HCT116 (cell line): ENCODE measurements at regions not wholly inside any gene's neighbourhood (a gene's known extent, or its start where the extent isn't known, plus 50 kb on each side); places are given as distances from the start of the nearest gene placed in this dataset.

ENCODE experiments used
- ATAC-seq: fragments of 200-7000 bp; cut with Tn5 transposase; 2 replicates; pipeline ENCODE4 v1.9.1; 2020; ENCODE audit warnings: mild to moderate bottlenecking, moderate library complexity
- BruUV-seq: library from RNA; stranded (reverse); fragments of 400-500 nt; replicated peaks from 2 replicates; lab custom pipeline; 2021; lab: Mats Ljungman, UMichigan
- CTCF ChIA-PET: fragments of 300-600 bp; sonication (Branson Sonifier 250); formaldehyde crosslinking; loops from one replicate; lab custom pipeline; 2021; ENCODE audit warnings: antibody characterized with exemption; lab: Charles Lee
- POLR2A ChIA-PET: fragments of 300-600, 350-600 bp; sonication (Branson Sonifier 250); formaldehyde crosslinking; loops from one replicate; lab custom pipeline; 2021; ENCODE audit warnings: antibody characterized with exemption; lab: Charles Lee
- RAD21 ChIA-PET, 2 experiments: fragments of 300-600 bp; sonication (Branson Sonifier 250); formaldehyde crosslinking; loops; one replicate each; lab custom pipeline; 2023; ENCODE audit warnings: low total read pairs in 2 of 2; ENCODE audit not compliant: uncharacterized antibody in 2 of 2, unreplicated experiment in 2 of 2, low non-redundant PET in 1 of 2; lab: Charles Lee
- DNase-seq: peaks from one replicate; pipeline ENCODE4 v3.0.0-alpha.2; 2010; ENCODE audit warnings: low read depth, low spot score
- H2AFZ ChIP-seq: fragments of 200-600 bp; shearing (Covaris generic), sonication (generic); 2 replicates; pipeline ENCODE4 v1.6.1; 2017; ENCODE audit warnings: low read depth, mixed run types, mixed read lengths, antibody characterized with exemption, low read length; ENCODE audit not compliant: poor library complexity, severe bottlenecking
- H3K27ac ChIP-seq: 2 replicates; pipeline ENCODE4 v1.5.1; 2012; ENCODE audit warnings: low read depth, low read length
- H3K27me3 ChIP-seq: fragments of 200-600 bp; sonication (generic); 2 replicates; pipeline ENCODE4 v1.6.1; 2016; ENCODE audit warnings: mixed run types, low read length, mixed read lengths; ENCODE audit not compliant: insufficient read depth
- H3K36me3 ChIP-seq, 2 experiments: fragments of 200-500 bp in 1 of 2; fragments of 200-600 bp in 1 of 2; sonication (Bioruptor generic) in 1 of 2; sonication (generic) in 1 of 2; 2 replicates each; pipeline versions ENCODE4 v1.5.1 to v1.6.1; 2014 to 2016; ENCODE audit warnings: low read length in 2 of 2, inconsistent platforms in 1 of 2, mixed read lengths in 1 of 2, mixed run types in 1 of 2; ENCODE audit not compliant: insufficient read depth in 2 of 2, control insufficient read depth in 1 of 2
- H3K4me1 ChIP-seq, 2 experiments: fragments of 200-600 bp in 1 of 2; sonication (generic) in 1 of 2; 2 replicates each; pipeline versions ENCODE4 v1.5.1 to v1.6.1; 2012 to 2017; ENCODE audit warnings: low read length in 2 of 2, inconsistent platforms in 1 of 2, mild to moderate bottlenecking in 1 of 2, mixed read lengths in 1 of 2, mixed run types in 1 of 2, moderate library complexity in 1 of 2; ENCODE audit not compliant: insufficient read depth in 2 of 2, control insufficient read depth in 1 of 2
- H3K4me2 ChIP-seq: fragments of 200-600 bp; sonication (generic); 2 replicates; pipeline ENCODE4 v1.6.1; 2017; ENCODE audit warnings: mixed run types, low read length, mixed read lengths
- H3K4me3 ChIP-seq, 2 experiments: fragments of 200-600 bp in 1 of 2; sonication (generic) in 1 of 2; replicated peaks in 1 of 2; 2 replicates each; pipeline ENCODE4 v1.5.1; 2011 to 2016; ENCODE audit warnings: low read length in 2 of 2, control low read depth in 1 of 2, low read depth in 1 of 2, mild to moderate bottlenecking in 1 of 2, mixed read lengths in 1 of 2, mixed run types in 1 of 2
- H3K79me2 ChIP-seq: fragments of 200-600 bp; sonication (generic); 2 replicates; pipeline ENCODE4 v1.6.1; 2017; ENCODE audit warnings: mild to moderate bottlenecking, mixed run types, low read length, moderate library complexity, mixed read lengths; ENCODE audit not compliant: insufficient read depth
- H3K9ac ChIP-seq: fragments of 200-600 bp; sonication (generic); 2 replicates; pipeline ENCODE4 v1.6.1; 2016; ENCODE audit warnings: low read length, mixed read lengths
- H3K9me2 ChIP-seq: fragments of 200-600 bp; sonication (generic), shearing (Covaris generic); 2 replicates; pipeline ENCODE4 v1.6.1; 2017; ENCODE audit warnings: mixed run types, mild to moderate bottlenecking, moderate library complexity; ENCODE audit not compliant: insufficient read depth
- H3K9me3 ChIP-seq, 2 experiments: fragments of 200-500 bp in 1 of 2; fragments of 200-600 bp in 1 of 2; sonication (Bioruptor generic) in 1 of 2; sonication (generic) in 1 of 2; 2 replicates each; pipeline ENCODE4 v1.6.1; 2014 to 2017; ENCODE audit warnings: low read length in 2 of 2, mixed read lengths in 2 of 2, inconsistent platforms in 1 of 2, low read depth in 1 of 2, mild to moderate bottlenecking in 1 of 2, mixed run types in 1 of 2, moderate library complexity in 1 of 2; ENCODE audit not compliant: control insufficient read depth in 1 of 2, insufficient read depth in 1 of 2
- H4K20me1 ChIP-seq: fragments of 200-600 bp; sonication (generic), shearing (Covaris generic); 2 replicates; pipeline ENCODE4 v1.6.1; 2017; ENCODE audit warnings: mixed run types, mild to moderate bottlenecking, moderate library complexity; ENCODE audit not compliant: insufficient read depth
- CBX3 ChIP-seq: IDR thresholded peaks from 2 replicates; pipeline ENCODE4 v1.6.1; 2012; ENCODE audit warnings: low read depth
- CEBPB ChIP-seq: IDR thresholded peaks from 2 replicates; pipeline ENCODE4 v1.6.1; 2012; ENCODE audit warnings: low read depth
- ELF1 ChIP-seq: IDR thresholded peaks from 2 replicates; pipeline ENCODE4 v1.6.1; 2012; ENCODE audit warnings: low read depth, borderline replicate concordance
- EZH2 ChIP-seq: fragments of 200-600 bp; sonication (generic); IDR thresholded peaks from 2 replicates; pipeline ENCODE4 v1.6.1; 2017; ENCODE audit warnings: antibody characterized with exemption, mixed run types
- EZH2phosphoT487 ChIP-seq: fragments of 200-600 bp; IDR thresholded peaks from 2 replicates; pipeline ENCODE4 v1.6.1; 2018; ENCODE audit warnings: antibody characterized with exemption, borderline replicate concordance
- FOSL1 ChIP-seq: IDR thresholded peaks from 2 replicates; pipeline ENCODE4 v1.6.1; 2012; ENCODE audit warnings: low read depth
- JUND ChIP-seq: IDR thresholded peaks from 2 replicates; pipeline ENCODE4 v1.6.1; 2012
- MAX ChIP-seq: IDR thresholded peaks from 2 replicates; pipeline ENCODE4 v1.6.1; 2012
- POLR2A ChIP-seq: IDR thresholded peaks from 2 replicates; pipeline ENCODE4 v1.7.0; 2011; ENCODE audit warnings: borderline replicate concordance; ENCODE audit not compliant: insufficient read depth, insufficient read length; ENCODE audit errors: extremely low read depth
- POLR2AphosphoS5 ChIP-seq: IDR thresholded peaks from 2 replicates; pipeline ENCODE4 v1.6.1; 2011; ENCODE audit warnings: mild to moderate bottlenecking, low read depth, low read length, moderate library complexity
- RAD21 ChIP-seq: IDR thresholded peaks from 2 replicates; pipeline ENCODE4 v1.6.1; 2012; ENCODE audit warnings: low read depth, mild to moderate bottlenecking
- SIN3A ChIP-seq: IDR thresholded peaks from 2 replicates; pipeline ENCODE4 v1.6.1; 2012; ENCODE audit warnings: low read depth
- SP1 ChIP-seq: IDR thresholded peaks from 2 replicates; pipeline ENCODE4 v1.6.1; 2012; ENCODE audit warnings: low read depth
- SRF ChIP-seq: IDR thresholded peaks from 2 replicates; pipeline ENCODE4 v1.6.1; 2012; ENCODE audit warnings: low read depth
- TCF7L2 ChIP-seq: IDR thresholded peaks from 2 replicates; pipeline ENCODE4 v1.7.0; 2011; ENCODE audit warnings: borderline replicate concordance, inconsistent platforms; ENCODE audit not compliant: insufficient read depth, insufficient read length; ENCODE audit errors: extremely low read depth
- ZNF274 ChIP-seq: fragments of 200-500 bp; sonication (Bioruptor generic); IDR thresholded peaks from 2 replicates; pipeline ENCODE4 v1.6.1; 2014; ENCODE audit warnings: mild to moderate bottlenecking, low read depth, low read length, inconsistent platforms
- intact Hi-C: fragments of 100-400 bp; cut with micrococcal nuclease; formaldehyde crosslinking; loops from 2 replicates; pipeline ENCODE4 v1.10.0; 2022
- TF ChIP-seq, protein P1 (sequence below), 3 experiments: fragments of 200-600 bp in 1 of 3; sonication (generic) in 1 of 3; IDR thresholded peaks in 2 of 3; conservative IDR thresholded peaks in 1 of 3; 2 replicates each; pipeline ENCODE4 v1.5.1; 2012 to 2017; ENCODE audit warnings: low read depth in 2 of 3, low read length in 2 of 3, antibody characterized with exemption in 1 of 3, borderline replicate concordance in 1 of 3, control low read depth in 1 of 3, mild to moderate bottlenecking in 1 of 3, mixed read lengths in 1 of 3, mixed run types in 1 of 3, moderate library complexity in 1 of 3; ENCODE audit not compliant: insufficient read depth in 1 of 3
- TF ChIP-seq, protein P2 (sequence below): IDR thresholded peaks from 2 replicates; pipeline ENCODE4 v1.6.1; 2012; ENCODE audit warnings: low read depth

DNA sequence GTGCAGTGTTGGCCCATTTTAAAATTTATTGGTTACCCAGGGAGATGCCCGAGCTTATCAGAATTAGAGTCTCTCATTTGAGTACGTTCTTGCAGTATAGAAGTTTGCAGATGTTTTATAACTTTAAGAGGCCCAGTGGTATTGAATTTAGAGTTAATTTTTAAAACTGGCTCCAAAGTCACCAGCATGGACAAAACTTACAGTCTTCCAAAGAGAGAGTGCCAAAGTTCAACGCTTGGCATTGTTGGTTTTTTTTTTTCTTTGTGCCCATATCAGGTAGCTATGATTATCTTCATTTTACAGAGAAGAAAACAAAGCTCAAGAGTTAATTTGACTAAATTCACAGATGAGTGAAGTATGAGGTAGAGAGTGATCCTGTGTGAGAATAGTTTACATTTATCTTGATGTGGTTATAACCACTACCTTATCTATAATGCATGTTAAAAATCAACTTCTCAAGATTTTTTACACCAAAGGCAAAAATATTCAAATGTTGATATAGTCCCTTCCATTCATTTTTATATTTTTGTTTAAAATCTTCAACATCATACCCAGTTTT is 273.7 kb upstream of the DMRT1 start (continued):
- no peak for TF ChIP-seq POLR2AphosphoS5
- no peak for TF ChIP-seq SIN3A
- TF ChIP-seq, protein P1, sequence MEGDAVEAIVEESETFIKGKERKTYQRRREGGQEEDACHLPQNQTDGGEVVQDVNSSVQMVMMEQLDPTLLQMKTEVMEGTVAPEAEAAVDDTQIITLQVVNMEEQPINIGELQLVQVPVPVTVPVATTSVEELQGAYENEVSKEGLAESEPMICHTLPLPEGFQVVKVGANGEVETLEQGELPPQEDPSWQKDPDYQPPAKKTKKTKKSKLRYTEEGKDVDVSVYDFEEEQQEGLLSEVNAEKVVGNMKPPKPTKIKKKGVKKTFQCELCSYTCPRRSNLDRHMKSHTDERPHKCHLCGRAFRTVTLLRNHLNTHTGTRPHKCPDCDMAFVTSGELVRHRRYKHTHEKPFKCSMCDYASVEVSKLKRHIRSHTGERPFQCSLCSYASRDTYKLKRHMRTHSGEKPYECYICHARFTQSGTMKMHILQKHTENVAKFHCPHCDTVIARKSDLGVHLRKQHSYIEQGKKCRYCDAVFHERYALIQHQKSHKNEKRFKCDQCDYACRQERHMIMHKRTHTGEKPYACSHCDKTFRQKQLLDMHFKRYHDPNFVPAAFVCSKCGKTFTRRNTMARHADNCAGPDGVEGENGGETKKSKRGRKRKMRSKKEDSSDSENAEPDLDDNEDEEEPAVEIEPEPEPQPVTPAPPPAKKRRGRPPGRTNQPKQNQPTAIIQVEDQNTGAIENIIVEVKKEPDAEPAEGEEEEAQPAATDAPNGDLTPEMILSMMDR (IDR thresholded peaks at IDR 0.05 in 2 of 3, conservative IDR thresholded peaks at IDR 0.05 in 1 of 3; ENCODE audit: borderline replicate concordance in 1 of 3, insufficient read depth in 1 of 3, low read depth in 2 of 3, low read length in 2 of 3), result no peak
- no peak for TF ChIP-seq TCF7L2
- no peak for TF ChIP-seq ZNF274

DNA sequence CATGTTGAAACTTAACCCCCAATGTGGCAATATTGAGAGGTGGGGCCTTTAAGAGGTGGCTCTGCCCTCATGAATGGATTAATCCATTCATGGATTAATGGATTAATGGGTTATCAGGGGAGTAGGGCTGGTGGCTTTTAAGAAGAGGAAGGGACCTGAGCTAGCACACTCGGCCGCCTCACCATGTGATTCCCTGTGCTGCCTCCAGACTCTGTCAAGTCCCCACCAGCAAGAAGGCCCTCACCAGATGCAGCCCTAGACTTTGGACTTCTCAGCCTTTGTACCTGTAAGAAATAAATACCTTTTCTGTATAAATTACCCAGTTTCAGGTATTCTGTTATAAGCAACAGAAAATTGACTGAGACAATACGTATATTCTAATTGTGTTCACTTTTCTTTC is 272.2 kb upstream of the DMRT1 start:
- H3K9me3 ChIP-seq, result no peaks in the 10 kb centered on the region
- peaks cover 4% of the 10 kb centered on the region; the same call in 1 of the 2 replicates for H3K79me2 ChIP-seq
- POLR2A ChIA-PET, result no interaction called here
- intact Hi-C loops, result no loop called here
- H3K9ac ChIP-seq, result no peak overlapping the region
- DNase-seq (no peak), ATAC-seq (no peak)
- no TSS peak for BruUV-seq
- H3K4me1 ChIP-seq, result no peaks in the 10 kb centered on the region
- no peaks in the 10 kb centered on the region for H3K27me3 ChIP-seq
- CTCF ChIA-PET, result no interaction called here
- RAD21 ChIA-PET, result no interaction called here
- TF ChIP-seq RAD21, result no peak
- TF ChIP-seq, protein P2, sequence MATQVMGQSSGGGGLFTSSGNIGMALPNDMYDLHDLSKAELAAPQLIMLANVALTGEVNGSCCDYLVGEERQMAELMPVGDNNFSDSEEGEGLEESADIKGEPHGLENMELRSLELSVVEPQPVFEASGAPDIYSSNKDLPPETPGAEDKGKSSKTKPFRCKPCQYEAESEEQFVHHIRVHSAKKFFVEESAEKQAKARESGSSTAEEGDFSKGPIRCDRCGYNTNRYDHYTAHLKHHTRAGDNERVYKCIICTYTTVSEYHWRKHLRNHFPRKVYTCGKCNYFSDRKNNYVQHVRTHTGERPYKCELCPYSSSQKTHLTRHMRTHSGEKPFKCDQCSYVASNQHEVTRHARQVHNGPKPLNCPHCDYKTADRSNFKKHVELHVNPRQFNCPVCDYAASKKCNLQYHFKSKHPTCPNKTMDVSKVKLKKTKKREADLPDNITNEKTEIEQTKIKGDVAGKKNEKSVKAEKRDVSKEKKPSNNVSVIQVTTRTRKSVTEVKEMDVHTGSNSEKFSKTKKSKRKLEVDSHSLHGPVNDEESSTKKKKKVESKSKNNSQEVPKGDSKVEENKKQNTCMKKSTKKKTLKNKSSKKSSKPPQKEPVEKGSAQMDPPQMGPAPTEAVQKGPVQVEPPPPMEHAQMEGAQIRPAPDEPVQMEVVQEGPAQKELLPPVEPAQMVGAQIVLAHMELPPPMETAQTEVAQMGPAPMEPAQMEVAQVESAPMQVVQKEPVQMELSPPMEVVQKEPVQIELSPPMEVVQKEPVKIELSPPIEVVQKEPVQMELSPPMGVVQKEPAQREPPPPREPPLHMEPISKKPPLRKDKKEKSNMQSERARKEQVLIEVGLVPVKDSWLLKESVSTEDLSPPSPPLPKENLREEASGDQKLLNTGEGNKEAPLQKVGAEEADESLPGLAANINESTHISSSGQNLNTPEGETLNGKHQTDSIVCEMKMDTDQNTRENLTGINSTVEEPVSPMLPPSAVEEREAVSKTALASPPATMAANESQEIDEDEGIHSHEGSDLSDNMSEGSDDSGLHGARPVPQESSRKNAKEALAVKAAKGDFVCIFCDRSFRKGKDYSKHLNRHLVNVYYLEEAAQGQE, result no peak
- no peak for TF ChIP-seq MAX
- no peak for TF ChIP-seq JUND
- TF ChIP-seq CEBPB, result no peak
- no peak for TF ChIP-seq ELF1
- TF ChIP-seq, protein P1 (IDR thresholded peaks at IDR 0.05 in 2 of 3, conservative IDR thresholded peaks at IDR 0.05 in 1 of 3; ENCODE audit: borderline replicate concordance in 1 of 3, insufficient read depth in 1 of 3, low read depth in 2 of 3, low read length in 2 of 3), result no peak
- no peak for TF ChIP-seq EZH2phosphoT487
- TF ChIP-seq EZH2, result no peak
- TF ChIP-seq POLR2A, result no peak
- no peak for TF ChIP-seq SIN3A
- TF ChIP-seq TCF7L2, result no peak
- no peak for TF ChIP-seq SRF
- TF ChIP-seq FOSL1, result no peak
- no peak for TF ChIP-seq ZNF274
- TF ChIP-seq SP1, result no peak
- no peak for TF ChIP-seq POLR2AphosphoS5
- no peak for TF ChIP-seq CBX3
- no peaks in the 10 kb centered on the region for H3K9me2 ChIP-seq
- no peaks in the 10 kb centered on the region for H4K20me1 ChIP-seq
- H3K36me3 ChIP-seq, result no peaks in the 10 kb centered on the region
- H3K4me2 ChIP-seq, result no peak overlapping the region
- H2AFZ ChIP-seq, result no peak overlapping the region
- no peak overlapping the region for H3K4me3 ChIP-seq
- H3K27ac ChIP-seq, result no peak overlapping the region
